ENCODE measurements at regions not wholly inside any gene's neighbourhood (a gene's known extent, or its start where the extent isn't known, plus 50 kb on each side); places are given as distances from the start of the nearest gene placed in this dataset.
"Not testable (repeated sequence)": the region's sequence is repeated elsewhere in the genome, so short reads cannot be mapped to it uniquely, and the experiment has no call there.

DNA sequence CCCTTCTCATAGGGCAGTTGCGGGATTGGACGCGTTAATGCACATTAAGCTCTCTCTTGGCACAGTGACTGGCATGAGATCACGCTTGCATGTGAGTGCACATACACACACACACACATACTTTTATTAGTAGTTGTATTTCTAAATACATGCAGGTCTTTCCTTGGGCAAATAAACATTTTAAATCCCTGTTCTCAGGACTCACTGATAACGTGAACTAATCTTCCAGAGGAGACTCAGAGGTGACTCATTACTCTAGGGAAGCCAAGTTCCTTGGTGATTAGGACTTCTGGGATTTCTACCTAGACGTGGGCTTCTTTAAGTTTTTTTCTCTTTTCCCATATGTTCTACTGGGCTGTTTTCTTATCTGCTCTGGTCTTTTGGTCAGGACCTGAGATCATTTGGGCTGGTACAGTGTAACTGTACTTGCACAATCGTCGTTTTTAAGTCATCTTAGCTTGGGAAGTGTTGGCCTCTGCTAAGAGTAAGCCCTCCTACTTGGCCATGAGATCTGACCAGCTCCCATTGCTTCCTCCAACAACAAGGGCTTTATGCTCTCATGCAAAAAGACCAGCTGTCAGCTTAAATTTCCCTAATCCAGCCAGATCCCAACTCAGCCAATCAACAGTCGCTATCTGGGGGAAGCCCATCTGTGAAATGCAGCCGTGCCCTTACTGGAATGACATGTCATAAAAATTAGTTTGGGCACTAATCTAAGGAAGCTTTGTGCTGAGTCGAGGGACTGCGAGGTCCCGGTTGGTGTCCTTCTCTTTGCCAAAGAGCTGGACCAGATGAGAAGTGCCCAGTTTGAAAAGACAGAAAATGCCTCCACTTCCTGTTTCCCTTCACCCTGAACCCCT lies 176.4 kb upstream of the ANKRD55 start:
- WGBS, 3 donors, result 59 to 64% (median 63%) methylated on average over 13 of the region's 13 CpGs

DNA sequence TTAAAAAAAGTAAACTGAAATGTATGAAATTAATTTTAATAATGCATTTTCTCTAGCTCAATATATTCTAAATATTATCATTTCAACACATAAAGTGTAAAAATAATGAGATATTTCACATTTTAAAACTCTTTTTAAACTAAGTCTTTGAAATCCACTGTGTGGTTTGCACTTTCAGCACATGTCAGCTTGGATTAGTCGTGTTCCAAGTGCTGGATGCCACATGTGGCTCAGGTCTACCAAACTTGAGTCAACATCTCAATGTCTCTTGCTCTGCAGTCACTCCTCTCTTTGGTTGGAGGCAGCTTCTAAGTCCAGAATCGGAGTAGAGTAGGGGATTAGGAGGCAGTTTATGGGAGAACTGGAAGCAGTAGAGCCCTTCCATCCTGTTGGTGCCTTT lies 173.7 kb upstream of the ANKRD55 start:
- H3K27ac ChIP-seq (ENCODE audit: low read depth, low read length), result no peak overlapping the region
- 76 to 96% (median 91%) methylated on average over 2 of the region's 2 CpGs for WGBS, 3 donors

More for the DNA sequence above, 176.4 kb upstream of the ANKRD55 start:
- H3K27ac ChIP-seq (ENCODE audit: low read depth, low read length), result no peak overlapping the region

DNA sequence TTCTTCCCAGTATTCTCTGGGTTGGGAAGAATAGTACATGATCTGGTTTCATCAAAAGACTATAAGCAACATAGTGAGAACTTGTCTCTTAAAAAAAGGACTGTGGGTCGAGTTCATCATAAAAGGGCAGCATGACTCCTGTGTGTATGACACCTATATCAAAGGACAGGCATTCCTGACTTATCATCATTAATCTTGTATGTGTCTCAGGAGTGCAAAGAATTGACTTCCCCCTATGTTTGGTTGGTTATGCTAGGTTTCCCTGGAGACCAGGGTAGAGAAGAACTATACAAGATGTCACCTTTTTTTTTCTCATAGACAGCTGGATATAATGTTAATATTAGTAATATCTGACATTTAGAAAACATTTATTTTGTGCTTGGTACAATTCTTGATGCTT lies 173.1 kb upstream of the ANKRD55 start:
- WGBS, 3 donors, result 70 to 92% (median 84%) methylated on average over 1 of the region's 1 CpG
- H3K27ac ChIP-seq (ENCODE audit: low read depth, low read length), result no peak overlapping the region

DNA sequence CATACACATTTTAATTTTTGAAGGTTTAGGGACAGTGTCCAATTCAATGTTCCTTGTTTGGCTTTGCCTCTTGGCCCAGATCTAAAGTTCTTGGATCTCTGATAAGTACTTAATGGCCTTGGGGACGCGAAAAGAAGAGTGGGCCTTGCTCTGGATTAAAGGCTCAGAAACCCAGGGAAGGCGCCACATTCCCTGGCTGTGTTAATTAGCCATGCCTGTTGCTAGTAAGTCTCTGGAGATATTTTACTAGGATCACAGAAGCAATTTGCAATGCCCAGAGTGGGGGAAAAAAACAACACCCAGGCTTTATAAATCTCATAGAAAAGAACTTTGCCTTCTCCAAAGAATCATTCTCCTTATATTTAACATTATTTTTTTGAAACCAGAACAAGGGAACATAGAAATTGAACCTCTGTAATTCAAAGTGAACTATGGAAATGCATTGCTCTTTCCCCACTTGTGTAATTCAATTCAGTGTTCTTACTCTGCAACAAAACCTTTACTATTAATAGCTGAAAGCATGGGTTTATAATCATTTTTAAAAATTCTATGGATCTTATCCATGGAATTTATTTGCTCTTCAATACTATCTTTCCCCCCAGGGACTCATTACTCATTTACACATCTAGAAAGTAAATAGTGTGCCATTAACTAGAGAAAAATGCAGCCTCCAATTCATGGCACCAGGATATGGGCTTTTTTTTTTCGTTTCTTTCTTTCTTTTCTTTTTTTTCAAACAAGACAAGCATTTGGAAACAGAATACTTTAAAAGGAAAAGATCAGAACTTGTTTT lies 172.2 kb upstream of the ANKRD55 start:
- H3K27ac ChIP-seq (ENCODE audit: low read depth, low read length), result no peak overlapping the region
- 32 to 82% (median 68%) methylated on average over 4 of the region's 4 CpGs for WGBS, 3 donors

DNA sequence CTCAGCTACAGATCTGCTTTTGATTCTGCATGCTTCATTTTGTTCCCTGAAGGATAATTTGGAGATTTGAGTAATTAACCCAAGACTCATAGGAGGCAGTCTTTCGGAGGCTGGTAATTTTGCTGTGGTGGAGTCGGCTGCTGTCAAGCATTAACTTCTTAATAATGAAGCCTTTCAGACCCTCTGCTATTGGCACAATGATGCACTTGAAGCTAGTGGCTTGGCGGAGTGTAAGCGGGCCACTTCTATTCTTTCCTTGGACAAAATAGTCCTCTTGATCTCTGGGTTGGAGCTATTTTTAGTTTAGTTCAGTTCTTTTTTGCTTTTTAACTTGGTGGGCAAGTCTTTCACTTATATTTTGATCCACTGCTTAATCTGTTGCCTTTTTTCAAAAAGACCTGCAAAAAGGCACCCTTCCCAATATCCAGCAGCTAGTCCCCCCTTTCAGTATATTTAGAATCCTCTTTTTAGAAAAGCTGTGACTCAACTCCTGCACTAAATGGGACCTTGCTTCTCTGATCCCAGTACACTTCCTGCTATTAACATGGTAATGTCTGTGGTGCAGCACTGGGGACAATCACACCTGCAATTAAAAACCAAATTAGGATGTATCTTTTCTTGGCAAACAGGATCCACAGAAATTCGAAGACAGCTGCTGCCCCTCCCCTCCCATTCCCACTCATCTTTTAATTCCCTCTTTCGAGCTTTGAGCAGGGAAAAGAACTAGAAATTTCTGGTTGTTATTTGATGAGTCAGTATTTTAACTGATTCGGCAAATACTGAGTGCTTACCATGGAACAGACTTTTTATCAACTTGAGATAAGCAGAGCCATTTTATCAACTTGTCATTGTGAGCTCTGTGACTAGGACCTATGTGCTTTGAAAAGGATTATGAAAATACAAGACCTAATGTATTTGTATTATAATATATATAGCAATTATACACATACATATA lies 169.4 kb upstream of the ANKRD55 start:
- H3K27ac ChIP-seq (ENCODE audit: low read depth, low read length), result no peak overlapping the region
- 50 to 76% (median 67%) methylated on average over 7 of the region's 7 CpGs for WGBS, 3 donors

DNA sequence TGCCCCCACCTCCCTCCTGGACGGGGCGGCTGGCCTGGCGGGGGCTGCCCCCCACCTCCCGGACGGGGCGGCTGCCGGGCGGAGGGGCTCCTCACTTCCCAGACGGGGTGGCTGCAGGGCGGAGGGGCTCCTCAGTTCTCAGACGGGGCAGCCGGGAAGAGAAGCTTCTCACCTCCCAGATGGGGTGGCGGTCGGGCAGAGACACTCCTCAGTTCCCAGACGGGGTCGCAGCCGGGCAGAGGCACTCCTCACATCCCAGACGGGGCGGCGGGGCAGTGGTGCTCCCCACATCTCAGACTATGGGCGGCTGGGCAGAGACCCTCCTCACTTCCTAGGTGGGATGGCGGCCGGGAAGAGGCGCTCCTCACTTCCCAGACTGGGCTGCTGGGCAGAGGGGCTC lies 164.7 kb upstream of the ANKRD55 start:
- WGBS, 3 donors, result 98% methylated on average over 21 to 24 of the region's 24 CpGs
- H3K27ac ChIP-seq (ENCODE audit: low read depth, low read length), result not testable (repeated sequence)

DNA sequence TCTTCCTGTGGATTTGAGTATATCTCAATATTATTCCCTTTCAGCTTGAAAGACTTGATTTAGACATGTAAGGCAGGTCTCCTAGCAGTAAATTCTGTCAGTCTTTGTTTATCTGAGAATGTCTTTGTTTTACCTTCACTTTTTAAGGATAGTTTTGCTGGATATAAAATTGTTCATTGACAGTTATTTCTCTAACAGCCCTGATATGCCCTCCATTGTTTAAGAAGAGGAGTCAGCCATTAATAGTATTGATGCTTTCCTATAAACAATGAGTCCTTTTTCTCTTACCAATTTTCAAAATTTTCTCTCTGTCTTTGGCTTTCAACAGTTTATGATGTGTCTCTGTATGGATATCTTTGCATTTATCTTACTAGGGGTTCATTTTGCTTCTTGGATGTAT lies 163.5 kb upstream of the ANKRD55 start:
- H3K27ac ChIP-seq (ENCODE audit: low read depth, low read length), result no peak overlapping the region

DNA sequence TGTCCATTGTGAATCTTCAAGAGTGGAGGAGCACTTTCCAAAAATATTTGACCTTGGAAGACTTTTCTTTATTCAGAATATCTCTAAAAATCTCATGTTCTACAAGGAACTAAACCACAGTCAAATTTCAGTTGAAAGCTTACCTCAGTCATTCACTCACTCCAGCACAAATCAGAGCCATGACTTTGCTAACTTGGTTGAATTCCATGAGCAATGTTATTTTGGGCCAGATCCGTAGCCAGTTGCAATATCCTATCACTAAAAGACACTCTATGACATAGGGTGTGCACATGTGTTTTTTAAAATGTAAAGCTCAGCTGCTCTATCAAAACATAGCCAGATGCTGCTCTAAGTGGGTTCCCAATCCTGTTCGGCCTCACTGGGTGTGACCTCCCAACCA lies 156.1 kb upstream of the ANKRD55 start:
- H3K27ac ChIP-seq (ENCODE audit: low read depth, low read length), result no peak overlapping the region
- 88 to 93% (median 88%) methylated on average over 2 of the region's 2 CpGs for WGBS, 3 donors

DNA sequence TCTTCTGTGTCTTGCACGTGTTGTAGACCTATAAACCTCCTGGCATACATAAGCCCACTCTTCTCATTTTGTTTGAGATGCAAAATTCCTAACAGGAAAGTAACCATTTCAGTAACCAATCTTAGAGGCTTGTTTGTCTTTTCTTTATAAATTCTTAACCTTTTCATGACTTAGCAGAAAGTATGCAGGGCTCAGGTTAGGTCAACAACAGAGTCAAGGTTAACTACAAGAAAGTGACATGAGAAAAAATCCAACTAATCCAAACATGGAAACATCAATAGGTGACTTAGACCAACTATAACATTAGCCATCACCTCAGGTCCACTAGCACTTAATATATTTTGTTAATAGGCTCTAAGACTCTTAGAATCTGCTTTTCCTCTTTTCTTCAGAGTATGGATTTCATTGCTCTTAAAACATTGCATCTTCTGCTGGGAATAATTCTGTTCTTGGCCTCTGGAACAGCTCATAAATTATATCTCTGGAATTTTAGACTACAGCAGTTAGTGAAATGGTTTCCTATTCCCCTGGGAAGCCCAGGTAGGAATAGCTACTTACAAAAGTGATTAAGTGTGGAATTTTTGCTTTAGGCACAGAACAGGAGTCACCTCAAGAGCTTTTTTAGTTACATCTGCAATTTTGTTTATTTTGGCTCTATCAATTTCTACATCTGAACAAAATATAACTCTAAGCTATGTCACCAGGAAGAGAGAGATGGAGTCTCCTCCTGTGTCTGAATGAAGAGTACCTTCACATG lies 155.3 kb upstream of the ANKRD55 start:
- H3K27ac ChIP-seq (ENCODE audit: low read depth, low read length), result no peak overlapping the region
- WGBS, 3 donors, result 97 to 100% (median 97%) methylated on average over 1 of the region's 1 CpG

DNA sequence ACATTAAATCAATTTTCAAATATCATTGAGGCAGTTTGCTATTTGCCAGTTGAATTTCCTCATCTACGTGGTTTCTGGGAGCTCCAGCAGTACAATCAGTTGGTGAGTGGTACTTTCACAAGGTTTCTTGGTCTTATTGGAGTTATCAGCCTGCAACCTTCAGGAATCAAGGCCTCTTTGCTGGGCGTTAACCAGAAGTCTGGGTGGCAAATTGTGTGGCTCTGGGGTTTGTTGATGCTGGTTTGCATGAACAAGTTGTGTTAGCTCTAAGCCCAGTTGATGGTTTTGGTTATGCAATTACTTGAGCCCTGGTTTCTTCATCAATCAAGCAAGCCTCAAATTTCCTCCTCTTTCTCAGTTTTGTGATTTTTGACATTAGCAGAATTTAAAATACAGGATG lies 152.9 kb upstream of the ANKRD55 start:
- no peak overlapping the region for H3K27ac ChIP-seq (ENCODE audit: low read depth, low read length)
- 50 to 72% (median 55%) methylated on average over 2 of the region's 2 CpGs for WGBS, 3 donors

DNA sequence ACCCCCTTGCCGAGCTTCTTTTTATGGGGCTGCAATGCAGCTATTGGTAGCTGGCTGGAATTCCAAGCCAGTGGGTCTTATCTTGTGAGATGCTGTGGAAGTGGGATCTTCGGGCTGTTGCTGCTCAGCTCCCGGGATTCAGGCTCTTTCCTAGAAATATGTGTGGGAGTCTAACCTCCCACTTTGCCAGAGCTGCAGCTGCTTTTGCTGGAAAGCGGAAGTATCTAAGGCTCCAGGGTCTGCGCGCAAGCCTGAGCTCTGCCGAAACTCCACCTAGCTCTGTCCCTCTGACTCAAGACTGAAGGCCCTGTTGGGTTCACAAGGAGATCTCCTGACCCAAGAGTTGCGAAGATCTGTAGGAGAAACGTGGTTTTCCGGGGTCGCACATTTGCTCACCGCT lies 151.1 kb upstream of the ANKRD55 start:
- H3K27ac ChIP-seq (ENCODE audit: low read depth, low read length), result no peak overlapping the region
- WGBS, 3 donors, result 69 to 82% (median 71%) methylated on average over 12 of the region's 12 CpGs

DNA sequence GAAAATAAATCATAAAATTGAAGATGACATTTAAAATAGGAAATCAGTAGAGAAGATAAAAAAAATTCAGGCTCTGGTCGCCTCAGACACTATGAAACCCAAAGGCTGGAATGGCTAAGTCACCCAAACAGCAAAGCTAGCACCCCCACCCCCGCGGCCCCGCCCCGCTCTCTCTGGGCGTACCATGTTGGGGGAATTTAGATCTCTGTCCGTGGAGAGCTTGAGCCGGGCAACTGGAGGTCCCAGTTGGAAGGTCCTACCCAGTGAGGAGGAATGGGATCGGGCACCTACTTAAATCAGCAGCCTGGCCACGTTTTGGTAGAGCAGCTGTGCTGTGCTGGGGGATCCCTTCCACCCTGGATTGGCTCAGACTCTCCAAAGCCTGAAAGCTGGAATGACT lies 150.6 kb upstream of the ANKRD55 start:
- WGBS, 3 donors, result 87 to 96% (median 94%) methylated on average over 10 of the region's 10 CpGs

DNA sequence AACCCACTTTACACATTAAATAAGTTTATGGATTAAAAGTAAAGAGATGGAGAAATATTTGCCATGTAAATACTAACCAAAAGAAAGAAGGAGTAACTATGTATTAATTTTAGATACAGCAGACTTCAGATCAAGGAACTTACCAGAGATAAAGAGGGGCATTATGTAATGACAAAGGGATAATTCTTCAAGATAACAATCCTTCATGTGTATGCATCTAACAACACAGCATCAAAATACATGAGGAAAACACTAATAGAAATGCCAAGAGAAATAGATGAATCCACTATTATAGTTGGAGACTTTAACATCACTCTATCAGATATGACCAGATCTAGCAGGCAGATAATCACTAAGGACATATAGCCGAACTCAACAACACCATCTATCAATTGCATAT lies 149.8 kb upstream of the ANKRD55 start:
- no peak overlapping the region for H3K27ac ChIP-seq (ENCODE audit: low read depth, low read length)
- 55 to 97% (median 87%) methylated on average over 1 of the region's 1 CpG for WGBS, 3 donors

More for the DNA sequence above, 150.6 kb upstream of the ANKRD55 start:
- H3K27ac ChIP-seq (ENCODE audit: low read depth, low read length), result no peak overlapping the region

DNA sequence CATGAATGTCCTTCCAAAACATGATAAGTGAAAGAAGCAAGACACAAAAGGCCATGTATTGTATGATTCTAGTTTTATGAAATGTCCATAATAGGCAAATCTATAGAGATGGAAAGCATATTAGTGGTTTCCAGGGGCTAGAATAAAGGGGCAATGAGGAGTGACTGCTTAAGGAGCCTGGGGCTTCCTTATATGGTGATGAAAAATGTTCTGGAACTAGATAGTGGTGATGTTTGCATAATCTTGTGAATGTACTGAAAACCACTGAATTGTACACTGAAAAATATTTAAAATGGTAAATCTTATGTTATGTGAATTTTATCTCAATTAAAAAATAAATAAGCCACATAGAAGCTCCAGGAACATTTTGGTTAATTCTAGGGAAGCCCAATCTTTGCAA lies 144.4 kb upstream of the ANKRD55 start:
- no peak overlapping the region for H3K27ac ChIP-seq (ENCODE audit: low read depth, low read length)

DNA sequence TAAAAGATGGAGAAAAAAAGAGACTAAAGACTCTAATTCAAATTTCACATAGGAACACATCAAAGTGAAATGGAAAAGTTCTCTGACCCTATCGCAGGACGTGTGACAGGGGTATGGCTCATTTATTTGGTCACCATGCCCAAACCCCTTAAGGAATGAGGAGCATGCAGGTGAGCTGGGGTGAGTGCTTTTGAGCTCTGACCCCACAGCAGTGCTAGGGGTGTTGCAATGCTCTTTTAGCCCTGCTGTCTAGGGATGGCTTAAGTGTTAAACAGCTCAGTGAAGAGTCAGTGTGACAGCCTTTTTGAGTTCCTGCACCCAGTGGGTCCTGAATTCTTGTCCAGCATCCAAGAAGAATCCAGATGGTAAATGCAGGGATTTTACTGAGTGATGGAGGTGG lies 143.0 kb upstream of the ANKRD55 start:
- H3K27ac ChIP-seq (ENCODE audit: low read depth, low read length), result no peak overlapping the region
- 96 to 98% (median 97%) methylated on average over 2 of the region's 2 CpGs for WGBS, 3 donors

DNA sequence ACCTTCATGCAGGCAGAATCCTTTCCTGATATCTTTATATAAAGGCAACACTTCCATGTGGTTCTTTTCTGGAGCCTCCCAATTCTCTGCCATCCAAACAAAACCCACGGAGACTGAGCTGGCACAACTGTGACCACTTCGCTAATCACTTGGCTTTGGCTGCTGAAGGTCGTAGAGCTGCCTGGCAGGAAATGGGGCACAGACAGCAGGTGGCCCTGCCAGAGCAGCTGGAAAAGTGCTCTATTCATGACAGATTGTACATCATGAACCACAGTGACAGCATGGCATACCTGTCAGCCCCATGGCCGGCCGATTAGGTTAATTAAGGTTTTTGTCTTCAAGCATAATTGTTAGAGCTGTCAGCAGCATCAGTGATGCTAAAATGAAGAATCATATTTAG lies 141.9 kb upstream of the ANKRD55 start:
- 28 to 76% (median 75%) methylated on average over 5 of the region's 5 CpGs for WGBS, 3 donors
- H3K27ac ChIP-seq (ENCODE audit: low read depth, low read length), result no peak overlapping the region

DNA sequence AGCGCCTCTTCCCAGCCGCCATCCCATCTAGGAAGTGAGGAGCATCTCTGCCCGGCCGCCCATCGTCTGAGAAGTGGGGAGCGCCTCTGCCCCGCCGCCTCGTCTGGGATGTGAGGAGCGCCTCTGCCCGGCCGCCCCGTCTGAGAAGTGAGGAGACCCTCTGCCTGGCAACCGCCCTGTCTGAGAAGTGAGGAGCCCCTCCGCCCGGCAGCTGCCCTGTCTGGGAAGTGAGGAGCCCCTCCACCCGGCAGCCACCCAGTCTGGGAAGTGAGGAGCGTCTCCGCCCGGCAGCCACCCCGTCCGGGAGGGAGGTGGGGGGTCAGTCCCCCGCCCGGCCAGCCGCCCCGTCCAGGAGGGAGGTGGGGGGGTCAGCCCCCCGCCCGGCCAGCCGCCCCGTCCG lies 139.4 kb upstream of the ANKRD55 start:
- not testable (repeated sequence) for H3K27ac ChIP-seq (ENCODE audit: low read depth, low read length)
- 93 to 98% (median 97%) methylated on average over 6 to 31 of the region's 31 CpGs for WGBS, 3 donors

DNA sequence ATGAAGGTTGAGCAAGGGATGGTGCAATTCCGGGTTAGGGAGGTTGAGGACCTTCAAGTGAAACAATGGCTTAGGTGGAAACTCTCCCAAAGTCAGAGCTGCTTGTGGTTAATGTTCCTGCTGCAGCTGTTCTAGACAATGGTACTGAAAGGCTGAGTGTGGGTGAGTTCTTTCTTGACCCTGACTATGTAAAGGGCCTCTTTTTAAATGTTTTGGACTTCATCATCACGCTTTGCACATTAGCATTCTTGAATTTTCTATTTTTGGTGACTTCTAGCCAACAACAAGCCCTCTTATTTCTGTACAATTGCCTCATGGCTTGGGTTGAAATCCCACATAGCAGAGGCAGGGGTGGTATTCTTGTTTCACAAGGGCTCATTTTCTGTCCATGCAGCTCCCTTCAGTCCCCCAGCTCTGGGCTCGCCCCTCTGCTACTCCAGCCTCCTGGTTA lies 136.3 kb upstream of the ANKRD55 start:
- H3K27ac ChIP-seq (ENCODE audit: low read depth, low read length), result no peak overlapping the region
- 87 to 99% (median 91%) methylated on average over 3 of the region's 3 CpGs for WGBS, 3 donors
